ENCODE measurements at regions not wholly inside any gene's neighbourhood (a gene's known extent, or its start where the extent isn't known, plus 50 kb on each side); places are given as distances from the start of the nearest gene placed in this dataset.

DNA sequence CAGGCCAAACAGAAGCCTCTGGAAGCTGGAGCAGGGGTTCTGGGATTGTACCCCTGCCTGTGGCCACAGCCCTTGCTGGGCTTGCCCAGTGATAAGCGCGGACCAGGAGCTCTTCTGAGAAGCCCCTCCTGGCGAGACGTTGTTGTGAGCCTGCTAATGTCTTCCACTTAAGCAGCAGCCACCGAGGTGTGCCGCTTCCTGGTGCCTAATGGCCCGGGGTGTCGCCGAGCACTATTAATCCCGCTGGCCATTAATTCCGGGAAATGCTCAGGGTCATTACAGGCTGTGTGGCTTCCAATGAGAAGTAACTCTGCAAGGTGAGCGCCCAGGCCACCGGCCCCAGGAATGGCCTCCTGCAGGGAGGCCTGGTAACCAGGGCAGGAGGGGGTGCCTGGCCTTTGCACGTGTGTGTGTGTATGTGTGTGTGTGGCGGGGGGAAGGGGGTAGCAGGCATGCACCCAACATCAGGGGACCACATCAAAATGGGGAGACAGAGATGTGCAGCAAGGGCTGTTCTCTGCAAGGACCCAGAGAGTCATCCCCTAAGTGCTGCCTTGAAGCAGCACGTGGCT lies 175.0 kb downstream of the URI1 start:
- Mint-ChIP-seq H3K27me3 (no peaks in the 10 kb centered on the region), H3K4me3 (no peak overlapping the region), H3K36me3 (no peaks in the 10 kb centered on the region), H3K4me1 (no peaks in the 10 kb centered on the region), H3K9me3 (no peaks in the 10 kb centered on the region), H3K27ac (no peak overlapping the region)
- POLR2A ChIA-PET, result no interaction called here
- ATAC-seq (ENCODE audit: low read depth) (no peak), DNase-seq (no peak)

DNA sequence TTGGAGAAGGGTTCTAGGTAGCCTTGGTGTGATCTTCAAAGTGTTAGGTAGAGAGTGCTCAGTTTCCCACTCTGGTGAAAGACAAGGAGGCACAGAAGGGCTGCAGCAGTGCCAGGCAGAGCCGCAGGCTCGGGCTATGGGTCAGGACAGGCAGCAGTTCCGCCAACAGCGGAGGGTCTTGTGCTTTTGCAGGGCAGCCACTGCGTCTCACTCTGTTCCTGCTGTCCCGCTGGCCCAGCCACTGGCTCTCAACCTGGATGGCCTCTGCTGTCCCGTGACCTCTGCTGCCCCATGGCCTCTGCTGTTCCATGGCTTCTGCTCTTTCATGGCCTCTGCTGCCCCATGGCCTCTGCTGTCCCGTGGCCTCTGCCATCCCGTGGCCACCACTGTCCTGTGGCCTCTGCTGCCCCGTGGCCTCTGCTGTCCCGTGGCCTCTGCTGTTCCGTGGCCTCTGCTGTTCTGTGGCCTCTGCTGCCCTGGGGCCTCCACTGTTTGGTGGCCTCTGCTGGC lies 175.7 kb downstream of the URI1 start:
- POLR2A ChIA-PET, result no interaction called here
- H3K9me3 Mint-ChIP-seq, result no peaks in the 10 kb centered on the region
- no peak for DNase-seq
- no peaks in the 10 kb centered on the region for H3K36me3 Mint-ChIP-seq
- H3K4me1 Mint-ChIP-seq, result no peaks in the 10 kb centered on the region
- no peak for ATAC-seq (ENCODE audit: low read depth)
- no peaks in the 10 kb centered on the region for H3K27me3 Mint-ChIP-seq
- H3K4me3 Mint-ChIP-seq, result no peak overlapping the region
- H3K27ac Mint-ChIP-seq, result no peak overlapping the region

DNA sequence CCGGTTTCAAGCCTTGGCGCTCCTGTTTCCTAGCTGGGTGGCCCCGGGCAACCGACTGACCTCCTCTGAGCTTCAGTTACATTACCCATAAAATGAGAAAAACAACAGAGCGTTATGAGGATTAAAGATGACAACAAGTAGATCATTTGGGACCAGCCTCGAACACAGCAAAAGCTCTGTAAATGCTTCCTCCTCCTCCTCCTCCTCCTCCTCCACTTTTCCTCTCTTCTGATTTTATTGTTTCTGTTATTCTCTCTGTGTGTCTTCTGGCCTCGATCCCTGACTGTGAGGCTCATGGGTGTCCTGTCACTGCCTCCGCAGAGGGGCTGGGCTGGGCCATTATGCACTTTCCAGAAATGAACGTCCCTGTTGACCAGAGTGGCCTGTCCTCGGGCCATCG lies 176.2 kb downstream of the URI1 start:
- no peak for ATAC-seq (ENCODE audit: low read depth)
- H3K27me3 Mint-ChIP-seq, result no peaks in the 10 kb centered on the region
- no peaks in the 10 kb centered on the region for H3K9me3 Mint-ChIP-seq
- H3K4me3 Mint-ChIP-seq, result no peak overlapping the region
- DNase-seq, result no peak
- H3K4me1 Mint-ChIP-seq, result no peaks in the 10 kb centered on the region
- H3K27ac Mint-ChIP-seq, result no peak overlapping the region
- no peaks in the 10 kb centered on the region for H3K36me3 Mint-ChIP-seq
- POLR2A ChIA-PET, result no interaction called here

DNA sequence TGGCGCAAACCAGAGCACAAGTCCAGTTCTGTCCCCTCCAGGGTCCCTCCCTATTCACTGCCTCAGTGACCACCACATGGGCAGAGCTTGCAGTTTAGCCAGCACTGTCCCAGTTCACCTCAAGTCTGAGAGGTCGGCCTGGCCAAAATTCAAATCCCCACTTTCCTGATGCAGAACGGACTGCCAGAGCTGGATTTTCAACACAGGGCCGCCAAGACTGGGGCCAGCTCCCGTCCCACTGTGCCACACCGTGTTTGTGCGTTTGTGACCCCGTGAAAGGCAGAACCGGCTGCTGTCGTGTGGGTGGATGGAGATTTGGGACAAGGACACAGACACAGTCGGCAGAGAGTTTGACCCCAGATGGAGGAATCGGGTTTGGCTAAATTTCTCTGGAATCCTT lies 176.7 kb downstream of the URI1 start:
- Mint-ChIP-seq H3K27ac (no peak overlapping the region), H3K27me3 (no peaks in the 10 kb centered on the region), H3K4me3 (no peak overlapping the region), H3K9me3 (no peaks in the 10 kb centered on the region), H3K4me1 (no peaks in the 10 kb centered on the region), H3K36me3 (no peaks in the 10 kb centered on the region)
- ATAC-seq (ENCODE audit: low read depth), result no peak
- POLR2A ChIA-PET, result no interaction called here
- no peak for DNase-seq

DNA sequence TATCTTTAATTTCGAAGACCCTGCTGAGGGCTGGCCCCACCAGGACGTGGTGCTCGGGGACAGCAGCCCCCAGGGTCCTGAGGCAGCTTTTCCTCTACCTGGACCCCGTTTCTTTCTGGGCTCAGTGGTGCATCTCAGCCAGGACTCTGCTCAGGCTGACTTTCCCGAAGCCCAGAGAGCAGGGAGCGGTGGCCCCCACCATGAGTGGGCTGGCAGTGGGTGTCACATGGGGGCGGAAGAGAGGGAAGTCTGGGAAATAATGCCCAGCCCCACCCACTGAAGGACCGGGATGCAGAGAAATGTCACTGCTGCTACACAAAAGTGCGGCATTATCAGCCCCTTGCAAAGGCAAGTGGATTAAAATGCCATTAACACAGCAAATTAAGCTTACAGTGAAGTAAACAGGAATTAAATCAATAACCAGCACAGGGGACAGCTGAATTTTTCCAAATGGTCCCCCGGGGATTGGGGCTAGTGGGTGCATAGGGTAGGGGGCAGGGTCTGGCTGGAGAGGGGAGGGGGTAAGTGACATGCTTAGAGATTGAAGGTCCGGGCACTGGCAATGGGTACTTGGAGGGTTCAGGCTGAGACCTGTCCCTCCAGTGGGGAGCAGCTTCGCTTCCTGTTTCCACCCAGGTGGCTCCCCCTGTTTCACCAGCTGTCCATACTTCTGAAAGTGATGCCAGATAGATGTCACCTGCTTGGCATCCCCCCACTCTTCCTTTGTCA lies 177.3 kb downstream of the URI1 start:
- Mint-ChIP-seq H3K4me3 (no peak overlapping the region), H3K4me1 (no peaks in the 10 kb centered on the region), H3K27me3 (no peaks in the 10 kb centered on the region), H3K27ac (no peak overlapping the region), H3K9me3 (no peaks in the 10 kb centered on the region), H3K36me3 (no peaks in the 10 kb centered on the region)
- DNase-seq (no peak), ATAC-seq (ENCODE audit: low read depth) (no peak)
- POLR2A ChIA-PET, result no interaction called here

DNA sequence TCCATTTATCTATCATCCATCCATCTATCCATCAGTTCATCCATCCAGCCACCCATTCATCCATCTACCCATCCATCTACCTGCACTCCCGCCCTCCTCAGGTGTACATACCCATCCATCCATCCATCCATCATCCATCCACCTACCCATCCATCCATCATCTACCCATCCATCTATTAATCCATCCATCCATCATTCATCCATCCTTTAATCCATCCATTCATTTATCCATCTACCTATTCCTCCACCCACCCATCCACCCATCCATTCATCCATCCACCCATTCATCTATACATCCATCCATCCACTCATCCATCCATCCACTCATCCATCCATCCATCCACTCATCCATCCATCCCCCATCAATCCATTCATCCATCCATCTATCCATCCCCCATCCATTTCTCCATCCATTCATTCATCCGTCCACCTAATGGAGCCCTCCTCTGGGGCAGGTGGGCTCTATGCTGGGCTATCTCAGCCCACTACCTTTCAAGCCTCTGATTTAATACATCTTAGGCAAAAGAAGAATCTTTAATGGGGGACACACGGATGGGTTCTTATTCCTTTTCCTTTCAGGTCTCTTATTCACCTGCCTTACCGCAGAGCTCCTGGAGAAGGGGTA lies 178.9 kb downstream of the URI1 start:
- Mint-ChIP-seq H3K9me3 (no peaks in the 10 kb centered on the region), H3K4me3 (no peak overlapping the region), H3K4me1 (no peaks in the 10 kb centered on the region), H3K36me3 (no peaks in the 10 kb centered on the region), H3K27me3 (no peaks in the 10 kb centered on the region), H3K27ac (no peak overlapping the region)
- ATAC-seq (ENCODE audit: low read depth), result no peak
- DNase-seq, result no peak
- POLR2A ChIA-PET, result no interaction called here

DNA sequence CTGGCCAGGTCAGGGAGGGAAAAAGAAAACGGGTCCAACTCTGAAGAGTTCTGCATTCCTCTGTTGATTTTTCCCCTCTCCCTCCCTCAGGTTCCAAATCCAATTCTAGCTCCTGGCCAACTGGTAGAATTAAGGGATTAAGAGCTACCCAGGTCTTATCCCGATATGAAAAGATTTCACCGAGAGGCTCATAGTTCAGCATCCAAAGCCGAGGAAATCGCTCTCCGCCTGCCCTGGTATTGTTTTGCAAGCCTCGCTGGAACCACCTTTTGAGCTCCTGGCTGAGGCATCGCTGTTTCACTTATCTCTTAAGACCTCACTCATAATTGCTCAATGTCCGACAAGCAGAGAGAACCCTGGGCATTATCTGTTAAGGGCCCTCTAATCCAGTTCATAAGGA lies 180.4 kb downstream of the URI1 start:
- H3K36me3 Mint-ChIP-seq, result no peaks in the 10 kb centered on the region
- H3K4me3 Mint-ChIP-seq, result no peak overlapping the region
- POLR2A ChIA-PET, result no interaction called here
- ATAC-seq (ENCODE audit: low read depth) (no peak), DNase-seq (no peak)
- H3K4me1 Mint-ChIP-seq, result no peaks in the 10 kb centered on the region
- H3K27ac Mint-ChIP-seq, result no peak overlapping the region
- H3K9me3 Mint-ChIP-seq, result no peaks in the 10 kb centered on the region
- H3K27me3 Mint-ChIP-seq, result peaks cover 2% of the 10 kb centered on the region

DNA sequence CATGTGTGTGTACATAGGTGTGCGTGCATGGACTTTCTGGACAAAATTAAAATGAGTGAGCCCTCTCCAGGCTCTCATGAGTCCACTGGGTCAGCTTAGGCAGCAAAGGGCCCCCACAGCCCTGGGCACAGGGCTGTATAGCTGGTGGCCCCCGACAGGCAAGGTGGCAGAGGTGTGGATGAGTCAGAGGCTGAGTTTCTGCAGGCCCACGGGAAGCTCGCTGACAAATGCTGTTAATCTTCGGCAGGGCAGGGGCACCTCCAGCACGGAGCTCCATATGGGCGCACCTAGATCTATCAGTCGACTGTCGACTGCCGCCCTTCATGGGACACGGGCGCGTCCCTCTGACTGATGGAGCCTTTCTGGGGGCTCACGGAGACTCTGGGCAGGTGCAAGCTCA lies 181.1 kb downstream of the URI1 start:
- H3K4me3 Mint-ChIP-seq, result no peak overlapping the region
- no peaks in the 10 kb centered on the region for H3K36me3 Mint-ChIP-seq
- H3K27me3 Mint-ChIP-seq, result peaks cover 2% of the 10 kb centered on the region
- H3K4me1 Mint-ChIP-seq, result no peaks in the 10 kb centered on the region
- no peak overlapping the region for H3K27ac Mint-ChIP-seq
- no peak for DNase-seq
- POLR2A ChIA-PET, result no interaction called here
- no peak for ATAC-seq (ENCODE audit: low read depth)
- H3K9me3 Mint-ChIP-seq, result no peaks in the 10 kb centered on the region

DNA sequence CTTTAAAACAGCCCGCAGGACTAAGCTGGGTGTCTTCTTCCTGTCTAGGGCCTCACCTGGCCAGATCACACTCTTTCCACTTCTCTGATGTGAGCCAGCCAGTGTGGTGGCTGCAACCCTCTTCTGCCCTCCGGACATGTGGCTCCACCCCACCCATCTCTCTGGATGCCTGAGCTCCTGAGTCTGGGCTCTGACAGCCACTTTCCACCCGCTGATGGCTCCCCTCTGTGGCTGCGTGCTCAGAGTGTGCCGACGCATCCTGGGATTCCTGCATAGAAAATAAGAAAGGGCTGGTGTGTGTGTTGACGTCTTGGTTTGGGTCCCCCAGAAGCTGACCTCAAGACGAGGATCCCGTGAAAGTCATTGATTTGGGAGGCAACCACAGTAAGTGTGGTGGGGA lies 181.6 kb downstream of the URI1 start:
- Mint-ChIP-seq H3K36me3 (no peaks in the 10 kb centered on the region), H3K4me3 (no peak overlapping the region), H3K4me1 (no peaks in the 10 kb centered on the region), H3K27me3 (peaks cover 2% of the 10 kb centered on the region), H3K9me3 (no peaks in the 10 kb centered on the region), H3K27ac (no peak overlapping the region)
- ATAC-seq (ENCODE audit: low read depth) (no peak), DNase-seq (no peak)
- POLR2A ChIA-PET, result no interaction called here

DNA sequence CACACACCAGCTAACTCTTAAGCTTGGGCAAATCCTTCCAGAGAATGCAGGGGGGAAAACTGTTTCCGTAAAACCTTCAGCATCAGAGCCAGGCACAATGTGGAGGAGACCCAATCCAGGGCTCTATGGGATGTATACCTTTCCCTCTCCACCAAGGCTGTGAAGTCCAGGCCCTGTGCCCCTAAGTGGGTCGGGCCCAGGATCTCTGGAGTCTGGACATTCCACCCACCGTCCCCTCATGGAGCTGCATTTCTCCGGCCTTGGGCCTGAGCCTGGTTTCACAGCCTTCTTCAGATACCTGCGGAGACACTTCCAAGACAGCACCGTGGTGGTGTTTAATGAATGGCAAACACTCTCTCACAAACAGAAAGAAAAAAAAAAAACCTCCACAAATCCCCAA lies 186.2 kb downstream of the URI1 start:
- H3K27ac Mint-ChIP-seq, result no peak overlapping the region
- H3K4me3 Mint-ChIP-seq, result no peak overlapping the region
- DNase-seq (no peak), ATAC-seq (ENCODE audit: low read depth) (no peak)
- no peaks in the 10 kb centered on the region for H3K36me3 Mint-ChIP-seq
- no peaks in the 10 kb centered on the region for H3K4me1 Mint-ChIP-seq
- H3K27me3 Mint-ChIP-seq, result peaks cover 2% of the 10 kb centered on the region
- POLR2A ChIA-PET, result no interaction called here
- H3K9me3 Mint-ChIP-seq, result no peaks in the 10 kb centered on the region

DNA sequence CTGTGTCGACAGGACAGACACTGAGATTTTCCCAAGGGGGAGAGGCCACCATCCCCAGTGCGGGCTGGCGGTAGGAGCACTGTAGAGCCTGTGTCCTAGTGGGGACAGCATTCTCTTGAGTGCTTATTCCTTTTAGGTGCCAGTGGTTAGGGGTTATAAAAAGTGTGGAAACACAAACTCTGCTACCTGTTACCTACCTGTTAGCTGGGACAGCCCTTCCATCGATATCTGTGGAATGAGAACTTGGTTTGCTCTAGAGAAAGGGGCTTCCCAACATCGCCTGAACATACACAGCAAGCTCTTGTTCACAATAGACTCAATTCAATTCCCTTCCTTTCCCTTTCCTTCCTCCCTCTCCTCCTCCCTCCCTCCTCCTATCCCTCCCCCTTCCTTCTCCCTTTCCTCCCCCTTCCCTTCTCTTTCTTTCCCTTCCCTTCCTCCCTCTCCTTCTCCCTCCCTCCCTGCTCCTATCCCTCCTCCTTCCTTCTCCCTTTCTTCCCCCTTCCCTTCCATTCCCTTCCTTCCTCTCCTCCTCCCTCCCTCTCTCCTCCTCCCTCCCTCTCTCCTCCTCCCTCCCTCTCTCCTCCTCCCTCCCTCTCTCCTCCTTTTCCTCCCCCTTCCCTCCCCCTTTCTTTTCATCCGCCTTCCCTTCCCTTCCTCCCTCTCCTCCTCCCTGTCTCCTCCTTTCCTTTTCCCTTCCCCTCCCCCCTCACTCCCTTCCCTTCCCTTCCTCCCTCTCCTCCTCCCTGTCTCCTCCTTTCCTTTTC lies 188.5 kb downstream of the URI1 start:
- ATAC-seq (ENCODE audit: low read depth) (no peak), DNase-seq (no peak)
- H3K27me3 Mint-ChIP-seq, result peaks cover 2% of the 10 kb centered on the region
- no peaks in the 10 kb centered on the region for H3K4me1 Mint-ChIP-seq
- no peaks in the 10 kb centered on the region for H3K36me3 Mint-ChIP-seq
- POLR2A ChIA-PET, result no interaction called here
- no peak overlapping the region for H3K4me3 Mint-ChIP-seq
- no peaks in the 10 kb centered on the region for H3K9me3 Mint-ChIP-seq
- H3K27ac Mint-ChIP-seq, result no peak overlapping the region

DNA sequence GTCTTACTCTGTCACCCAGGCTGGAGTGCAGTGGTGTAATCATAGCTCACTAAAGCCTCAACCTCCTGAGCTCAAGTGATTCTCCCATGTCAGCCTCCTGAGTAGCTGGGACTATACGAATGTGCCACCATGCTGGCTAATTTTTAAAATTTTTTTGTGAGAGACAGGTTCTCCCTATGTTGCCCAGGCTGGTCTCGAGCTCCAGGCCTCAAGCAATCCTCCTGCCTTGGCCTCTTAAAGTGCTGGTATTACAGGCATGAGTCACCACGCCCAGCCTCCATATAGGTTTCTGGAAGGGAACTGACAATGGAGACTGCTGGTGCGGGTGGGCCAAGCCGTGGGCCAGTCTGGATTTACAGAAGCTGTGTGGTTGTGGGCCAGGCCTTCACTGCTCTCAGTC lies 189.2 kb downstream of the URI1 start:
- no peak for ATAC-seq (ENCODE audit: low read depth)
- H3K36me3 Mint-ChIP-seq, result no peaks in the 10 kb centered on the region
- no peaks in the 10 kb centered on the region for H3K9me3 Mint-ChIP-seq
- H3K27me3 Mint-ChIP-seq, result peaks cover 2% of the 10 kb centered on the region
- POLR2A ChIA-PET, result interaction anchor here (0.6 kb wide), 1 partner anchor 245 kb away, joined by 3 read pairs; no protein-coding TSS in a partner anchor
- no peak for DNase-seq
- no peak overlapping the region for H3K4me3 Mint-ChIP-seq
- H3K27ac Mint-ChIP-seq, result no peak overlapping the region
- no peaks in the 10 kb centered on the region for H3K4me1 Mint-ChIP-seq

DNA sequence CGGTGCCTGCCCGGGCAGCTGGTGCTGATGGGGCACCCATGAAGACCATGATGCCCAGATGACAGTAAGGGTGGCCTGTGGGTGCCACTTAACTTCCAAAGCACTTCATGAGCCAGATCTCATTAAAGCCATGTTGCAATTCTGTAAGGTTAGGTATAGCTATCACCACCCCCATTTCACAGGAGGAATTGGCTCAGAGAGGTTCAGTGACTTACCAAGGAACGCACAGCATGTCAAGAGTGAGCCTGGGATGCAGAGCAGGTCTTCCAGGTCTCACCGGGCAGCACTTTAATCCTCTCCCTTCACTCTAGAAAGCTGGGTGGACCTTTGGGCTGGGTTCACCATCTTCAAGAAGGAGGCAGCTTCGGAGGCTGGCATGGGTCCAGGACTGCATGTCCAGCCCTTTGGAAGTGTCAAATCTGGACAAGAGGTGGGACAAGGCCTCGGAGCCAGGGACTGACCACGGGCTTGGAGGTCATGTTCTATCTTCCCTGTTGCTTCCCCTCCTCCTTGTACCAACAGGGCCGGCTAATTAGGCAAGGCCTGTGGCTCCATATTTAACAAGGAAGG lies 189.8 kb downstream of the URI1 start:
- no peaks in the 10 kb centered on the region for H3K4me1 Mint-ChIP-seq
- H3K9me3 Mint-ChIP-seq, result no peaks in the 10 kb centered on the region
- DNase-seq (no peak), ATAC-seq (ENCODE audit: low read depth) (no peak)
- peaks cover 2% of the 10 kb centered on the region for H3K27me3 Mint-ChIP-seq
- H3K36me3 Mint-ChIP-seq, result no peaks in the 10 kb centered on the region
- H3K27ac Mint-ChIP-seq, result no peak overlapping the region
- no peak overlapping the region for H3K4me3 Mint-ChIP-seq
- POLR2A ChIA-PET, result interaction anchor here (0.6 kb wide), 1 partner anchor 246 kb away, joined by 3 read pairs; no protein-coding TSS in a partner anchor

Data from activated naive CD8-positive, alpha-beta T cell treated with anti-CD3 and anti-CD28 coated beads, Interleukin-2, amount 10 ng/mL, durations not matched to agents 7 days and 5 days (primary cell).